ENCODE measurements at regions not wholly inside any gene's neighbourhood (a gene's known extent, or its start where the extent isn't known, plus 50 kb on each side); places are given as distances from the start of the nearest gene placed in this dataset.

GRCh38 chr11:129268371-129268770, 76.2 kb upstream of the ARHGAP32 start:
- Histone ChIP-seq H3K27me3 (ENCODE audit: insufficient read depth, low read depth, low read length) (no peaks in the 10 kb centered on the region), H3K79me2 (replicated peaks; ENCODE audit: insufficient read depth, low read length) (peaks cover 44% of the 10 kb centered on the region), H3K36me3 (ENCODE audit: insufficient read depth, low read length) (no peaks in the 10 kb centered on the region), H3K9me3 (ENCODE audit: low read length) (no peaks in the 10 kb centered on the region), H3K9ac (ENCODE audit: low read length) (no peak overlapping the region), H4K20me1 (ENCODE audit: insufficient read depth) (no peaks in the 10 kb centered on the region), H3K4me2 (ENCODE audit: low read length) (no peak overlapping the region), H3K4me3 (ENCODE audit: low read length) (no peak overlapping the region), H3K9me2 (ENCODE audit: insufficient read depth, low read length) (no peaks in the 10 kb centered on the region), H2AFZ (ENCODE audit: low read depth, low read length) (no peak overlapping the region), H3K27ac (ENCODE audit: low read length) (no peak overlapping the region), H3F3A (ENCODE audit: insufficient read depth, low read length, poor library complexity, severe bottlenecking) (no peaks in the 10 kb centered on the region)
- TF ChIP-seq SMC3 (conservative IDR thresholded peaks at IDR 0.05; ENCODE audit: poor library complexity): no peak
- no peak for TF ChIP-seq CTCF (IDR thresholded peaks at IDR 0.05; ENCODE audit: poor library complexity, severe bottlenecking)
- TF ChIP-seq RAD21 (conservative IDR thresholded peaks at IDR 0.05): no peak
- no peak for TF ChIP-seq EZH2 (IDR thresholded peaks at IDR 0.05; ENCODE audit: borderline replicate concordance, insufficient read depth, low read length, poor library complexity, severe bottlenecking)
- no peak for TF ChIP-seq REST (IDR thresholded peaks at IDR 0.05; ENCODE audit: borderline replicate concordance)
- no peak for TF ChIP-seq EP300 (conservative IDR thresholded peaks at IDR 0.05; ENCODE audit: poor library complexity, severe bottlenecking)
- TF ChIP-seq MXI1 (conservative IDR thresholded peaks at IDR 0.05; ENCODE audit: poor library complexity, severe bottlenecking): no peak
- no peak for TF ChIP-seq TAF1 (IDR thresholded peaks at IDR 0.05; ENCODE audit: low read depth)
- TF ChIP-seq POLR2AphosphoS5 (IDR thresholded peaks at IDR 0.05): no peak

DNA sequence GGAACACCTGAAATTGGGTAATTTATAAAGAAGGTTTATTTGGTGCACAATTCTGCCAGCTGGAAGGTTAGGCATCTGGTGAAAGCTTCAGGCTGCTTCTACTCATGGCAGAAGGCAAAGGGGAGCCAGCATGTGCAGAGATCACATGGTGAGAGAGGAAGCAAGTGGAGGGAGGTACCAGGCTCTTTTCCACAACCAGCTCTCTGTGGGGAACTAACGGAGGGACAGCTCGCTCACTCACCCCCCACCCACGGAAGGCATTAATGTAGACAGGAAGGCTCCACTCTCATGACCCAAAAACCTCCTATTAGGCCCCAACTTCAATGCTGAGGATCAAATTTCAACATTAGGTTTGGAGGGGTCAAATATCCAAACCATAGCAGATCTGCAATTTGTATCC, 75.6 kb upstream of the ARHGAP32 start:
- Histone ChIP-seq H3K27me3 (ENCODE audit: insufficient read depth, low read depth, low read length) (no peaks in the 10 kb centered on the region), H3K9ac (ENCODE audit: low read length) (no peak overlapping the region), H3K36me3 (ENCODE audit: insufficient read depth, low read length) (no peaks in the 10 kb centered on the region), H2AFZ (ENCODE audit: low read depth, low read length) (no peak overlapping the region), H3K79me2 (replicated peaks; ENCODE audit: insufficient read depth, low read length) (peaks cover 41% of the 10 kb centered on the region), H3F3A (ENCODE audit: insufficient read depth, low read length, poor library complexity, severe bottlenecking) (no peaks in the 10 kb centered on the region), H3K9me3 (ENCODE audit: low read length) (no peaks in the 10 kb centered on the region), H4K20me1 (ENCODE audit: insufficient read depth) (no peaks in the 10 kb centered on the region), H3K4me3 (ENCODE audit: low read length) (no peak overlapping the region), H3K4me2 (ENCODE audit: low read length) (no peak overlapping the region), H3K27ac (ENCODE audit: low read length) (no peak overlapping the region), H3K9me2 (ENCODE audit: insufficient read depth, low read length) (no peaks in the 10 kb centered on the region)
- TF ChIP-seq RAD21 (conservative IDR thresholded peaks at IDR 0.05) (no peak), CTCF (IDR thresholded peaks at IDR 0.05; ENCODE audit: poor library complexity, severe bottlenecking) (no peak), EP300 (conservative IDR thresholded peaks at IDR 0.05; ENCODE audit: poor library complexity, severe bottlenecking) (no peak), POLR2AphosphoS5 (IDR thresholded peaks at IDR 0.05) (no peak), MXI1 (conservative IDR thresholded peaks at IDR 0.05; ENCODE audit: poor library complexity, severe bottlenecking) (no peak), TAF1 (IDR thresholded peaks at IDR 0.05; ENCODE audit: low read depth) (no peak), EZH2 (IDR thresholded peaks at IDR 0.05; ENCODE audit: borderline replicate concordance, insufficient read depth, low read length, poor library complexity, severe bottlenecking) (no peak), REST (IDR thresholded peaks at IDR 0.05; ENCODE audit: borderline replicate concordance) (no peak), SMC3 (conservative IDR thresholded peaks at IDR 0.05; ENCODE audit: poor library complexity) (no peak)

Data from neural cell (in vitro differentiated cells).